ENCODE measurements at regions not wholly inside any gene's neighbourhood (a gene's known extent, or its start where the extent isn't known, plus 50 kb on each side); places are given as distances from the start of the nearest gene placed in this dataset.

DNA sequence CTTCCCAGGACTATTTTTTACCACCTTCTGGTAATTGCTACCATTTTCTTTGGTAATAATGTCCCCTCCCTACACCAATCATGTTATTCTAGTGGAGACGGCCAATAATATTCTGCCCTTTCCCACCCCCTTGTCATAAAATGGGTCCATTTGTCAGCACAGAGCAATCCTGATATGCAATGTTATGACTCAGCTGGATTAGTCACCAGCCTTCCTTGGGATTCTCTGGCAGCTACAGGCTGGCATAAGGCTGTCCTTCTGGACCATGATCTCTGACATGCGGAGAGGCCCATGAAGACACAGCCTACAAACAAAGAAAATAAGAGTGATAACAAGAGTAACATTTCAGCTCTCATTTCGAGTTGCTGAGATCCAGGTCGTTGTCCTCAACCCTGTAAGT lies 222.0 kb upstream of the CPNE8 start:
- DNase-seq (ENCODE audit: low read depth in 4 of 4, low spot score in 1 of 4) = no peak

- no peak for DNase-seq (ENCODE audit: low read depth in 4 of 4, low spot score in 1 of 4)
These were observed 220.2 kb upstream of the CPNE8 start for GRCh38 chr12:39125566-39125965.

GRCh38 chr12:39124768-39125167 lies 219.4 kb upstream of the CPNE8 start:
- no peak for DNase-seq (ENCODE audit: low read depth in 4 of 4, low spot score in 1 of 4)

DNA sequence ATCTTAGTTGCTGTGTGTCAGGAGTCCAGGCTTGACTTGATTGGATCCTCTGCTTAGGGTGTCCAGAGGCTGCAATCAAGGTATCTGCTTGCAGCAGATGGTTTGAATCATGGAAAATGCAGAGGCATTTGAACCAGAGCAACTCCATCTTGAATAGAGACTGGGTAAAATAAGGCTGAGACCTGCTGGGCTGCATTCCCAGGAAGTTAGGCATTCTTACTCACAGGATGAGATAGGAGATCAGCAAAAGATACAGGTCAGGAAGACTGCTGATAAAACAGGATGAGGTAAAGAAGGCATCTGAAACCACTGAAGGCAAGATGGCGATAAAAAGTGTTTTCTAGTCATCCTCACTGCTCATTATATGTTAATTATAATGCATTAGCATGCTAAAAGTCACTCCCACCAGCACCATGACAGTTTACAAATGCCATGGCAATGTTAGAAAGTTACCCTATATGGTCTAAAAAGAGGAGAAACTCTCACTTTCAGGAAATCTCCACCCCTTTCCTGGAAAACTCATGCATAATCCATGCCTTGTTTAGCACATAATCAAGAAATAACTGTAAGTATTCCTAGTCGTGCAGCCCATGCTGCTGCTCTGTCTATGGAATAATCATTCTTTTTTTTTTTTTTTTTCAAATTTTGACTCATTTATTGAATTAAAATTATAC lies 218.3 kb upstream of the CPNE8 start:
- DNase-seq (ENCODE audit: low read depth in 4 of 4, low spot score in 1 of 4) = no peak

DNA sequence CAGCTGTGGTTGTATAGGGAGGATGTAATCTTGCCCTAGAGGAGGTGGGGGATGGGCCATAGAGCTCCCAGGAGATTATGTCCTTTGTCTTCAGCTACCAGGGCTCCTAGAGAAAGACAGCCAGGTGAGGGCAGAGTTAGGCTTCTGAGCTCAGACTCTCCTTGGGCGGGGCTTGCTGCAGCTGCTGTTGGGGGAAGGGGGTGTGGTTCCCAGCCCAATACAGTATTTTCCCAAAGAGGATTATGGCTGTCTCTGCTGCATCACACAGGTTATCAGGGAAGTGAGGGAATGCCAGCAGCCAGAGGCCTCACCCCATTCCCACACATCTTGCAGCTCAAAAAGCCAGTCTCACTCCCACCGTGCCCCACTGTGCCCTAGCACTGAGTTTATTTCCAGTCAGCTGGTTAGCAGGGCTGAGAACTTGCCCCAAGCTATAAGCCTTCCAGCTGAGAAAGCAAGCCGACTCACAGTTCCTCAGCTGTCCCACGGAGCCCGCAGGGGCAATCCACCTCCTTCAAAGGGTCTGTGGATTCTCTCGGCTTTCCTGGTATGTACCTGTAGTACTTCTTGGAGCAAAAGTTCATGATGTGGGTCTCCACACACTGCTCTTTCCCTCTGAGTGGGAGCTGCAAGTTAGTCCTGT lies 217.3 kb upstream of the CPNE8 start:
- no peak for DNase-seq (ENCODE audit: low read depth in 4 of 4, low spot score in 1 of 4)

- no peak for DNase-seq (ENCODE audit: low read depth in 4 of 4, low spot score in 1 of 4)
These were observed 211.5 kb upstream of the CPNE8 start for GRCh38 chr12:39116861-39117260.

DNA sequence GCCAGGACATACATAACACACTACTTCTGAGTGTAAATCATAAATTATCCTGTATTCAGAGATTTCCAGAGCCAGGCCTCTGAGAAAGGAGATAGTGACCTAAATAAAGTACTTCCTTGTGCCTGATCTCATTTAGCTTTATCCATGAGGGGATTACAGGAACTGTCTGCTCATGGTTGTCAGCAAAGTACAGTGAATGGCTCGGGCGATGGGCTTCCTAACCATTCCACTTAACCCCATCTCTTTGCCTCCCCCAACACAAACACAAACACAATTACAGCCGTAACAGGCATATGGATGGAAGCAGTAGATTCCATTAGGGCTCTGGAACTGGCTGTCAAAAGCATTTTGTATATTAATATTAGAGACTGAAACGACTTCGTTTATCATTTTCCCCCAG lies 206.7 kb upstream of the CPNE8 start:
- DNase-seq (ENCODE audit: low read depth in 4 of 4, low spot score in 1 of 4) = no peak

DNA sequence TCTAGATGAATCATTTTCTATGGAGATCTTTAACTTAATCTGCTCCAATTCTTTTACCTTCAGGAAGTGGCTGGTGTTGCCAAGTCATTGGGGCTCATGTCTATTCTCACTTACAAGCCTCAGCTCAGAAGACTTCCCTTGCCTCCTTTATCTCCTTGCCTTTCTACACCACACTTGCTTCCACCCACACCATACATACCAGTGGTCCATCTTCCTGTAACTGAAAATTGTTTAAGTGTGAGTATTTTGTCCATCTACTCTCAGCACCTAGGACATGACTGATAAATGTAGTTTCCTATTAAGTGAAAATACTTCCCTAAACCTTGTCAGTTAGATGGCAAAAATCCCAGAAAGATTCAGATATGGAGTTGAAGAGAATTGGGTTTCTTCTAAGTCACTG lies 199.7 kb upstream of the CPNE8 start:
- DNase-seq (ENCODE audit: low read depth in 4 of 4, low spot score in 1 of 4) = no peak

- no peak for DNase-seq (ENCODE audit: low read depth in 4 of 4, low spot score in 1 of 4)
These were observed 198.3 kb upstream of the CPNE8 start for GRCh38 chr12:39103552-39104165.

GRCh38 chr12:39102474-39103209 lies 197.3 kb upstream of the CPNE8 start:
- no peak for DNase-seq (ENCODE audit: low read depth in 4 of 4, low spot score in 1 of 4)

- no peak for DNase-seq (ENCODE audit: low read depth in 4 of 4, low spot score in 1 of 4)
These were observed 190.4 kb upstream of the CPNE8 start for GRCh38 chr12:39095636-39096330.

GRCh38 chr12:39081910-39082309 lies 176.5 kb upstream of the CPNE8 start:
- DNase-seq (ENCODE audit: low read depth in 4 of 4, low spot score in 1 of 4) = no peak

- DNase-seq (ENCODE audit: low read depth in 4 of 4, low spot score in 1 of 4) = no peak
These were observed 171.8 kb upstream of the CPNE8 start for GRCh38 chr12:39077226-39077625.

DNA sequence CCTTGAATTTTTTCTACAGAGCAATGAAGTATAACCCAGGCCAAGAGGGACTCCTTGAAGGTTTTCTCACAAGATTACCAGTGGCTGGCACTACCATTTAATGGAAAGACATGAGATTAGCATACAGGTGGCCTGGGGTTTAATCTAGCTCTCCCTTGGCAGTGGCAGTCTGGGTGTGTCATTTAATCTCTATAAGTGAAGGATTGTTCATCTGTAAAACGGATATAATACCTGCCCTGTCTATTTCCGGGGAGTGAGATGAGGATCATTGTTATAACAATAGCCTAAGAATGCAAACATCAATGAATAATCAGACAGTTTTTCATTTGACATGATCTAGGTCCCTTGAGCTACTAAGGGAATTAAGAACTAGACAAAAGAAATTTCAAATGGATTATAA lies 168.7 kb upstream of the CPNE8 start:
- DNase-seq (ENCODE audit: low read depth in 4 of 4, low spot score in 1 of 4) = no peak

DNA sequence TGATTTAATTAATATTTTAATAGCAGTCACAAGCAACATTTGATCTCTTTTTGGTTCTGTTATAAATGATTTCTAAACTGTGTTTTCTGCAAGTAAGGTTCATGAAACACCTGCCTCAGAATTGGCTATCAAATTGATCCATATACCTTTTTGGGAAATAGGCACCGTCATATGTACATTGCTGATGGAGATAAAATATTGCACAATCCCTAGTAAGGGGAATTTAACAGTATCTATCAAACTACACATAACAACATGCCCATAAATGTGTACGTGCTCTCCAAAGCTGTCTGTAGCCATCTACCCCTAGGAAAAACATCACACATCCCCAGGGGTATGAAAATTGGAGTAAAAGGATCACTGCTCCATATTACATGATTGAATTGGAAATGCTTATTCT lies 167.3 kb upstream of the CPNE8 start:
- no peak for DNase-seq (ENCODE audit: low read depth in 4 of 4, low spot score in 1 of 4)

GRCh38 chr12:39071611-39072010 lies 166.2 kb upstream of the CPNE8 start:
- no peak for DNase-seq (ENCODE audit: low read depth in 4 of 4, low spot score in 1 of 4)

DNA sequence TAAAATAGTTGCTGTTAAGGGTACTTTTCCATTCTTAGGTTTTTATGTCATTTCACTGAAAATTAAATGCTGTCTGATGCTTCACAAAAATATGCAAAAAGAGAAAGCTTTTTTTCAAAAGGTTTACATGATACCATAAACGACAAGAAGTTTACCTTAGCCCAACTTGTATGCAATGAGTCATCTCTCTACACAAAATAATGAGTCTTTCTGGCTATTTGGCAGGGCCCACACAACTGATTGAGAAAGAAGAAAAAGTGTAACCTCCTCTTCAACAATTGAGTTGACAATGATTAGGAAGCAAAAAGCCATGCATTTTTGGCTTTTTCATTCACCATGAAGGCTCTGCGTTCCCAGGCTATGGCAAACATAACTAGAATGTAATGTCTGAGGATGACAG lies 165.4 kb upstream of the CPNE8 start:
- no peak for DNase-seq (ENCODE audit: low read depth in 4 of 4, low spot score in 1 of 4)

DNA sequence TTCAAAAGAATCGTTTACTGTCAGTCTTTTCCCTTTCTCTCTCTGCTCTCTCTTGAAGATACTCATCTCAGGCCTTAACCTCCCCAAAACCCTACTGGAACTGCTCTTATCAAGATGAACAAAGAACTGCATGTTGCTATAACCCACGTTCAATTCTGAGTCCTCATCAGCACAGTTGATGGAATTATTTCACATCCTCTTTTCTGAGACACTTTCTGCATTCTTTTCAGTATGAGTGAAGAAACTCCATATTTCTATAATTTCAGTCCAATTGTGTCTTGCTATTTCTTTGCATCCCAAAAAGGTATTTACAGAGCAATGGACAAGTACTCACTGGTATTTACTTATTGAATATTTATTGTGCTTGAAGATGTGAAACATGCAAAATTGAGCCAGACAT lies 160.1 kb upstream of the CPNE8 start:
- no peak for DNase-seq (ENCODE audit: low read depth in 4 of 4, low spot score in 1 of 4)

DNA sequence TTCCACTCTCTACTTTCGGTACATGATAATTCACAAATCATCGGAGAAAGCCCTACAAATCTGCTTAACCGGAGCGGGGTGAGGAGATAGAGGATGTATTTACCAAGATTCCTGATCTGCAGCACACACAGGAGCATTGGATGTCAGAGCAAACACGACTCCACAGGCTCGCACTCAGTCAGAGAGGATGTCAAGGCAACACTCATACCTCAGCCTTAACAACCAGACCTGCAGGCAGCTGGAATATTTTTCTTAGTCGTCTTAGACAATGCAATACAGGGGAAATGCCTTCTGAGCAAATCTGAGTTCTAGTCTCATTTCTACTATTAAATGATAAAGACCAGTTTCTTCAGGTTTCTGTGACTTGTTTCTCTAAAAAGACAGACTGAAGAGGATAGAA lies 159.3 kb upstream of the CPNE8 start:
- no peak for DNase-seq (ENCODE audit: low read depth in 4 of 4, low spot score in 1 of 4)

- no peak for DNase-seq (ENCODE audit: low read depth in 4 of 4, low spot score in 1 of 4)
These were observed 157.0 kb upstream of the CPNE8 start for GRCh38 chr12:39062266-39062996.

- DNase-seq (ENCODE audit: low read depth in 4 of 4, low spot score in 1 of 4) = no peak
These were observed 156.2 kb upstream of the CPNE8 start for GRCh38 chr12:39061576-39061975.
